ENCODE measurements at regions not wholly inside any gene's neighbourhood (a gene's known extent, or its start where the extent isn't known, plus 50 kb on each side); places are given as distances from the start of the nearest gene placed in this dataset.

GRCh38 chr16:48850097-48850770 is 240.3 kb upstream of the N4BP1 start:
- ATAC-seq = no peak
- H3K27me3 Mint-ChIP-seq = no peaks in the 10 kb centered on the region
- no peak overlapping the region for H3K27ac Mint-ChIP-seq
- DNase-seq = no peak
- H3K4me3 Mint-ChIP-seq = no peak overlapping the region
- no peaks in the 10 kb centered on the region for H3K9me3 ChIP-seq (ENCODE audit: control insufficient read depth, low read length, poor library complexity, severe bottlenecking)
- H3K36me3 Mint-ChIP-seq (ENCODE audit: low read depth) = no peaks in the 10 kb centered on the region
- no peaks in the 10 kb centered on the region for H3K4me1 Mint-ChIP-seq

GRCh38 chr16:48846277-48846676 is 236.3 kb upstream of the N4BP1 start:
- Mint-ChIP-seq H3K4me3 (no peak overlapping the region), H3K4me1 (no peaks in the 10 kb centered on the region), H3K36me3 (ENCODE audit: low read depth) (no peaks in the 10 kb centered on the region), H3K27me3 (no peaks in the 10 kb centered on the region), H3K27ac (no peak overlapping the region)
- ATAC-seq (no peak), DNase-seq (no peak)
- no peaks in the 10 kb centered on the region for H3K9me3 ChIP-seq (ENCODE audit: control insufficient read depth, low read length, poor library complexity, severe bottlenecking)

GRCh38 chr16:48845261-48845660 is 235.3 kb upstream of the N4BP1 start:
- H3K36me3 Mint-ChIP-seq (ENCODE audit: low read depth) = no peaks in the 10 kb centered on the region
- ATAC-seq = no peak
- H3K4me3 Mint-ChIP-seq = no peak overlapping the region
- H3K4me1 Mint-ChIP-seq = no peaks in the 10 kb centered on the region
- no peak overlapping the region for H3K27ac Mint-ChIP-seq
- no peak for DNase-seq
- no peaks in the 10 kb centered on the region for H3K27me3 Mint-ChIP-seq
- H3K9me3 ChIP-seq (ENCODE audit: control insufficient read depth, low read length, poor library complexity, severe bottlenecking) = no peaks in the 10 kb centered on the region

- no peaks in the 10 kb centered on the region for H3K9me3 ChIP-seq (ENCODE audit: control insufficient read depth, low read length, poor library complexity, severe bottlenecking)
- H3K36me3 Mint-ChIP-seq (ENCODE audit: low read depth) = no peaks in the 10 kb centered on the region
- H3K27ac Mint-ChIP-seq = no peak overlapping the region
- ATAC-seq (no peak), DNase-seq (no peak)
- no peaks in the 10 kb centered on the region for H3K27me3 Mint-ChIP-seq
- no peaks in the 10 kb centered on the region for H3K4me1 Mint-ChIP-seq
- no peak overlapping the region for H3K4me3 Mint-ChIP-seq
Observed at GRCh38 chr16:48838349-48838748, 228.4 kb upstream of the N4BP1 start.

- Mint-ChIP-seq H3K27me3 (no peaks in the 10 kb centered on the region), H3K4me3 (no peak overlapping the region), H3K27ac (no peak overlapping the region), H3K36me3 (ENCODE audit: low read depth) (no peaks in the 10 kb centered on the region), H3K4me1 (no peaks in the 10 kb centered on the region)
- ATAC-seq = no peak
- DNase-seq = no peak
- no peaks in the 10 kb centered on the region for H3K9me3 ChIP-seq (ENCODE audit: control insufficient read depth, low read length, poor library complexity, severe bottlenecking)
Observed at GRCh38 chr16:48836636-48837035, 226.7 kb upstream of the N4BP1 start.

GRCh38 chr16:48836067-48836466 is 226.1 kb upstream of the N4BP1 start:
- Mint-ChIP-seq H3K27ac (no peak overlapping the region), H3K27me3 (no peaks in the 10 kb centered on the region), H3K4me1 (no peaks in the 10 kb centered on the region), H3K4me3 (no peak overlapping the region), H3K36me3 (ENCODE audit: low read depth) (no peaks in the 10 kb centered on the region)
- ATAC-seq = no peak
- no peaks in the 10 kb centered on the region for H3K9me3 ChIP-seq (ENCODE audit: control insufficient read depth, low read length, poor library complexity, severe bottlenecking)
- no peak for DNase-seq

- H3K27me3 Mint-ChIP-seq = no peaks in the 10 kb centered on the region
- H3K4me3 Mint-ChIP-seq = no peak overlapping the region
- DNase-seq = no peak
- no peaks in the 10 kb centered on the region for H3K4me1 Mint-ChIP-seq
- ATAC-seq = no peak
- no peaks in the 10 kb centered on the region for H3K9me3 ChIP-seq (ENCODE audit: control insufficient read depth, low read length, poor library complexity, severe bottlenecking)
- H3K27ac Mint-ChIP-seq = no peak overlapping the region
- no peaks in the 10 kb centered on the region for H3K36me3 Mint-ChIP-seq (ENCODE audit: low read depth)
Observed at GRCh38 chr16:48834576-48834975, 224.6 kb upstream of the N4BP1 start.

- Mint-ChIP-seq H3K27ac (no peak overlapping the region), H3K4me1 (no peaks in the 10 kb centered on the region), H3K27me3 (no peaks in the 10 kb centered on the region), H3K36me3 (ENCODE audit: low read depth) (no peaks in the 10 kb centered on the region), H3K4me3 (no peak overlapping the region)
- no peak for ATAC-seq
- no peaks in the 10 kb centered on the region for H3K9me3 ChIP-seq (ENCODE audit: control insufficient read depth, low read length, poor library complexity, severe bottlenecking)
- no peak for DNase-seq
Observed at GRCh38 chr16:48833461-48833860, 223.5 kb upstream of the N4BP1 start.

GRCh38 chr16:48831076-48831722 is 221.2 kb upstream of the N4BP1 start:
- H3K9me3 ChIP-seq (ENCODE audit: control insufficient read depth, low read length, poor library complexity, severe bottlenecking) = no peaks in the 10 kb centered on the region
- Mint-ChIP-seq H3K4me3 (no peak overlapping the region), H3K27ac (no peak overlapping the region), H3K36me3 (ENCODE audit: low read depth) (no peaks in the 10 kb centered on the region), H3K4me1 (no peaks in the 10 kb centered on the region), H3K27me3 (no peaks in the 10 kb centered on the region)
- ATAC-seq (no peak), DNase-seq (no peak)

- H3K4me1 Mint-ChIP-seq = no peaks in the 10 kb centered on the region
- no peaks in the 10 kb centered on the region for H3K36me3 Mint-ChIP-seq (ENCODE audit: low read depth)
- DNase-seq (no peak), ATAC-seq (no peak)
- no peak overlapping the region for H3K4me3 Mint-ChIP-seq
- no peak overlapping the region for H3K27ac Mint-ChIP-seq
- H3K9me3 ChIP-seq (ENCODE audit: control insufficient read depth, low read length, poor library complexity, severe bottlenecking) = no peaks in the 10 kb centered on the region
- no peaks in the 10 kb centered on the region for H3K27me3 Mint-ChIP-seq
Observed at GRCh38 chr16:48829336-48830310, 219.6 kb upstream of the N4BP1 start.

- DNase-seq (no peak), ATAC-seq (no peak)
- H3K27ac Mint-ChIP-seq = no peak overlapping the region
- no peak overlapping the region for H3K4me3 Mint-ChIP-seq
- no peaks in the 10 kb centered on the region for H3K36me3 Mint-ChIP-seq (ENCODE audit: low read depth)
- H3K4me1 Mint-ChIP-seq = no peaks in the 10 kb centered on the region
- H3K27me3 Mint-ChIP-seq = no peaks in the 10 kb centered on the region
- H3K9me3 ChIP-seq (ENCODE audit: control insufficient read depth, low read length, poor library complexity, severe bottlenecking) = no peaks in the 10 kb centered on the region
Observed at GRCh38 chr16:48824271-48824670, 214.3 kb upstream of the N4BP1 start.

- H3K9me3 ChIP-seq (ENCODE audit: control insufficient read depth, low read length, poor library complexity, severe bottlenecking) = no peaks in the 10 kb centered on the region
- H3K36me3 Mint-ChIP-seq (ENCODE audit: low read depth) = no peaks in the 10 kb centered on the region
- ATAC-seq (no peak), DNase-seq (no peak)
- no peaks in the 10 kb centered on the region for H3K27me3 Mint-ChIP-seq
- H3K27ac Mint-ChIP-seq = no peak overlapping the region
- H3K4me1 Mint-ChIP-seq = no peaks in the 10 kb centered on the region
- H3K4me3 Mint-ChIP-seq = no peak overlapping the region
Observed at GRCh38 chr16:48822431-48822830, 212.5 kb upstream of the N4BP1 start.

- Mint-ChIP-seq H3K27ac (no peak overlapping the region), H3K4me1 (no peaks in the 10 kb centered on the region), H3K4me3 (no peak overlapping the region), H3K27me3 (no peaks in the 10 kb centered on the region), H3K36me3 (ENCODE audit: low read depth) (no peaks in the 10 kb centered on the region)
- DNase-seq (no peak), ATAC-seq (no peak)
- no peaks in the 10 kb centered on the region for H3K9me3 ChIP-seq (ENCODE audit: control insufficient read depth, low read length, poor library complexity, severe bottlenecking)
Observed at GRCh38 chr16:48820379-48820778, 210.4 kb upstream of the N4BP1 start.
